GM20000 (cell line): ENCODE measurements at regions not wholly inside any gene's neighbourhood (a gene's known extent, or its start where the extent isn't known, plus 50 kb on each side); places are given as distances from the start of the nearest gene placed in this dataset.

Source experiments
- DNase-seq: peaks from one replicate; pipeline ENCODE4 v3.0.0; 2012; ENCODE audit warnings: low spot score
- TF ChIP-seq, protein P1 (sequence below): IDR thresholded peaks from 2 replicates; pipeline ENCODE4 v1.5.1; 2012; ENCODE audit warnings: mild to moderate bottlenecking, control low read depth; ENCODE audit errors: extremely low read depth, missing control alignments

DNA sequence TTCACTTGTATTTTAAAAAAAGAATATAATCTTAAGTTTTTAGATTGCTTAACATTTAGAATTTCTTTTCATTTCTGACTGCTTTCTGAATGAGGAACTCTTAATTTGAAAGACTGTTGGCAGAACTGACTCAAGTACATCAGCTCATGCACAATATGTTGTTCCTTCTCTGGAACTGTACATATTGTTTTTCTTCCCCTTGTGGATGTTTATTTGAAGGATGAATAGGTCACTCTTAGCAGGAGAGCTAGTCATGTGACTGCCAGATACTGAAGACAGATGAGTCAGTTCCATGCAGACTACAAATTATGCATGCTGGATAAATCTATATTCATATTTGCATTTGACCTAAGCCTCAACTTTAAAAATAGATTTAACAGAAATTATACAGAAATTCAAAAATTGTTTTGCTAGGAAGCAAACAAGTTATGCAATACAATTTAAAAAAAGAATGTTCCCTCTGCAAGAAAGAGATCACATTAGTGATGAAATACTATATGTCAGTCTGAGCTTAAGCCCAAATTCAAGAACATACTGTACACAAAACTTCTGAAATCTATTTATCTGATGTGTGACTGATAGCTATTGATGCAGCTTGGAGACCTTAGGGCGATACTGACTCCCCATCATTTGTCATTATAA is 1274.9 kb upstream of the GJE1 start:
- TF ChIP-seq, protein P1, sequence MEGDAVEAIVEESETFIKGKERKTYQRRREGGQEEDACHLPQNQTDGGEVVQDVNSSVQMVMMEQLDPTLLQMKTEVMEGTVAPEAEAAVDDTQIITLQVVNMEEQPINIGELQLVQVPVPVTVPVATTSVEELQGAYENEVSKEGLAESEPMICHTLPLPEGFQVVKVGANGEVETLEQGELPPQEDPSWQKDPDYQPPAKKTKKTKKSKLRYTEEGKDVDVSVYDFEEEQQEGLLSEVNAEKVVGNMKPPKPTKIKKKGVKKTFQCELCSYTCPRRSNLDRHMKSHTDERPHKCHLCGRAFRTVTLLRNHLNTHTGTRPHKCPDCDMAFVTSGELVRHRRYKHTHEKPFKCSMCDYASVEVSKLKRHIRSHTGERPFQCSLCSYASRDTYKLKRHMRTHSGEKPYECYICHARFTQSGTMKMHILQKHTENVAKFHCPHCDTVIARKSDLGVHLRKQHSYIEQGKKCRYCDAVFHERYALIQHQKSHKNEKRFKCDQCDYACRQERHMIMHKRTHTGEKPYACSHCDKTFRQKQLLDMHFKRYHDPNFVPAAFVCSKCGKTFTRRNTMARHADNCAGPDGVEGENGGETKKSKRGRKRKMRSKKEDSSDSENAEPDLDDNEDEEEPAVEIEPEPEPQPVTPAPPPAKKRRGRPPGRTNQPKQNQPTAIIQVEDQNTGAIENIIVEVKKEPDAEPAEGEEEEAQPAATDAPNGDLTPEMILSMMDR = no peak
- no peak for DNase-seq

DNA sequence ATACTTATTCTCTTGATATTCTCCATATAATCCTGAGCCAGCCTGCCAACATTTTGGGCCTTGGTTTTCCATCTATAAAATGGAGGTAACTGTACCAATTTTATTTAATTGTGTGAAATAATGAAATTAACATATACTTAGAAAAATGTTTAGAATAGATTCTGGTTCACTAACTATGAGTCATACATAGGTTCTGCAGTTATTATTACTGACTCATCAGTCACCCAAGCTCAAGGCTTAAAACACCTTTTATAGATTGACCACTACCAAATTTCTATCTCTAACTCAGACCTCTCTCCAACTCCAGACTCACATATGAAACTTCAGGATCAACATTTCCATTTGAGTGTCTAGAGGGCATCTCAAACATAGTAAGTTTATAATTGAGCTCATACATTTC is 1277.2 kb upstream of the GJE1 start:
- TF ChIP-seq, protein P1 = no peak
- DNase-seq = no peak

DNA sequence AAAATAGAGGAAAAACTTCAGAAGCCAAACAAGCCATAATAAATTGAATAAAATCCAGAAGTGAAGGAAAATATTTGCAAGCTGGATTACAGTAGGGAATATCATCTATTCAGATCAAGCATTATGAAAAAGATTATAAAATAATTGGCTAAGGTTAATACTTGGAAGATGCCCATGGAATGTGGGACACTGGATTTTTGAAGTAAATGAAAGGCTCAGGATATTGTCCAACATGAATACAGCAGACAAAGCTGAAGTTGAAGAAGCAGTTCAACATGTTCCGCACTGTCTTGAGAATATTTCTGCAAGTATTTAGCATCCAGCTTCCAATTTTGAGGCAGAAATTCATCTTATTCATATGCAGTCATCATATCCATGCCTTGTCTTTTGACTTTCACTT is 1278.4 kb upstream of the GJE1 start:
- TF ChIP-seq, protein P1 = no peak
- no peak for DNase-seq

DNA sequence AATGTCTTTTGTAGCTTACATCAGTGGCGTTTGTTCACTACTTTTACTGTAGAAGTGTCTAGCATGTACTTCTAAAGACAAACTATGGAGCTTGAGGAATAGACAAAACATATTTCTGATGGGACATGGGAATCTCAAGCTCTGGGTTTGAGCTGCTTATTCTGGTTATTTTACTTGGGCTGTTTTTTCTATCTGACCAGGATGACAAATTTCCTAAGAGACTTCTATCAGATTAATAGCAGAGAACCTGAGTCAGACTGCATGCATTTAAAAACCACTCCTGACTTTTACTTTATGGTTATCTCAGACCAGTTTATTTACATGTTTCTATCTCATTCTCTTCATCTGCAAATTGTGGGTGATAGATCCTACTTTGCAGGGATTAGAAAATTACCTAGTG is 1282.3 kb upstream of the GJE1 start:
- DNase-seq = no peak
- TF ChIP-seq, protein P1 = no peak

DNA sequence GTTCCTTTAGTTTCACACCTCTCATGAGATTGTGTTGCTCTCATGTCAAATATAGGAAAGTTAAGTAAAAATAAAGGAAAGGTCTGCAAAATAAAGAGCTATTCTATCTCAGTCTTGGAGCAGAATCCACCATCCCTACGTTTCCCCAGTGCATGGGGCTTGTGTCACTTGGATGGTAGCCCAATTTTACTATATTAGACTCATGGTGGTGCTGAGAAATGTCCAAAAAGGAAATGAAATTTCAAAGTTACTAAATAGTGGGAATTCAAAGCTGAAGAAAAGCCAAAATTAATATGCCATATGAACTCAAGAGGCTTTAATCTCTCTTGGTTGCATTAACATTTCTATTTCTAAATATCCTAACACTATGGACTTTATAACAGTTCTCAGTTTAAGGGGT is 1283.3 kb upstream of the GJE1 start:
- DNase-seq = no peak
- TF ChIP-seq, protein P1 = no peak

DNA sequence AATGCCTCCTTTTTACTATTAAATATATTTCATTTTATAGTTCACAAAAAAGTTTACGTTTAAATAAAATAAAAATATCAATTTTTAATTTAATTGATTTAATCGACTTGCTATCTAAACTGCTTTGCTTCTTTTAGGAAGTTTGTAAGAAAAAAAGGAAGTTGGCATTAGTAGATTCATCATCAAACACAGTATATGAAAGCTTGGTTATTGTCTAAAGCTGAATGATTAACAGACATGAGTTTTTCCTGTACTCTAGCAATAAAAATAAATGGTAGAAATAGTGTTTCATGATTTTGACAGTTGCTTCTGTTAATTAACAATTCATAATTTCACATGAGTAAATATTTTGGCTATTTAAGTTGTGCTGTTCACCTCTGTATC is 1285.5 kb upstream of the GJE1 start:
- TF ChIP-seq, protein P1 = no peak
- DNase-seq = no peak

- TF ChIP-seq, protein P1 = no peak
- DNase-seq = no peak
Observed at GRCh38 chr6:140846503-140847261, 1286.0 kb upstream of the GJE1 start.
